ENCODE measurements at regions not wholly inside any gene's neighbourhood (a gene's known extent, or its start where the extent isn't known, plus 50 kb on each side); places are given as distances from the start of the nearest gene placed in this dataset.

- no peaks in the 10 kb centered on the region for H3K9me3 ChIP-seq (ENCODE audit: insufficient read depth, low read length, severe bottlenecking)
- H3K27me3 ChIP-seq (ENCODE audit: insufficient read depth, low read length, poor library complexity) = peaks cover 3% of the 10 kb centered on the region
- no peak for ATAC-seq (ENCODE audit: insufficient read depth, low read depth)
- H3K36me3 ChIP-seq (ENCODE audit: insufficient read depth, low read length) = no peaks in the 10 kb centered on the region
- TF ChIP-seq EZH2 (IDR thresholded peaks at IDR 0.05; ENCODE audit: borderline replicate concordance, low read depth, low read length, severe bottlenecking) = no peak
- H3K27ac ChIP-seq (ENCODE audit: low read length) = no peak overlapping the region
- no peaks in the 10 kb centered on the region for H3K4me1 ChIP-seq (ENCODE audit: insufficient read depth, low read length)
- H4K20me1 ChIP-seq (ENCODE audit: insufficient read depth, low read length) = no peaks in the 10 kb centered on the region
- no peaks in the 10 kb centered on the region for H3K79me2 ChIP-seq (ENCODE audit: insufficient read depth, low read length)
- no peak overlapping the region for H2AFZ ChIP-seq (ENCODE audit: low read depth, low read length)
- no peak overlapping the region for H3K4me3 ChIP-seq (ENCODE audit: low read depth in 1 of 2, low read length in 2 of 2)
- no peak overlapping the region for H3K4me2 ChIP-seq (ENCODE audit: insufficient read depth, low read length)
- no peak overlapping the region for H3K9ac ChIP-seq (ENCODE audit: low read depth, low read length)
- no peak for DNase-seq
Observed at GRCh38 chr11:113531083-113531482, 55.9 kb upstream of the DRD2 start.

GRCh38 chr11:113529606-113530005, 54.4 kb upstream of the DRD2 start:
- Histone ChIP-seq H3K4me1 (ENCODE audit: insufficient read depth, low read length) (no peaks in the 10 kb centered on the region), H3K27ac (ENCODE audit: low read length) (no peak overlapping the region), H3K4me3 (ENCODE audit: low read depth in 1 of 2, low read length in 2 of 2) (no peak overlapping the region), H3K36me3 (ENCODE audit: insufficient read depth, low read length) (no peaks in the 10 kb centered on the region), H3K9ac (ENCODE audit: low read depth, low read length) (no peak overlapping the region), H3K9me3 (ENCODE audit: insufficient read depth, low read length, severe bottlenecking) (no peaks in the 10 kb centered on the region), H4K20me1 (ENCODE audit: insufficient read depth, low read length) (no peaks in the 10 kb centered on the region), H3K79me2 (ENCODE audit: insufficient read depth, low read length) (no peaks in the 10 kb centered on the region), H3K4me2 (ENCODE audit: insufficient read depth, low read length) (no peak overlapping the region), H3K27me3 (ENCODE audit: insufficient read depth, low read length, poor library complexity) (peaks cover 3% of the 10 kb centered on the region), H2AFZ (ENCODE audit: low read depth, low read length) (no peak overlapping the region)
- no peak for TF ChIP-seq EZH2 (IDR thresholded peaks at IDR 0.05; ENCODE audit: borderline replicate concordance, low read depth, low read length, severe bottlenecking)
- no peak for TF ChIP-seq CTCF (IDR thresholded peaks at IDR 0.05; ENCODE audit: borderline replicate concordance, extremely low read depth, low read length, poor library complexity, severe bottlenecking)
- no peak for DNase-seq
- ATAC-seq (ENCODE audit: insufficient read depth, low read depth) = no peak

- TF ChIP-seq CTCF (IDR thresholded peaks at IDR 0.05; ENCODE audit: borderline replicate concordance, extremely low read depth, low read length, poor library complexity, severe bottlenecking) (no peak), EZH2 (IDR thresholded peaks at IDR 0.05; ENCODE audit: borderline replicate concordance, low read depth, low read length, severe bottlenecking) (no peak)
- no peak overlapping the region for H2AFZ ChIP-seq (ENCODE audit: low read depth, low read length)
- peaks cover 3% of the 10 kb centered on the region for H3K27me3 ChIP-seq (ENCODE audit: insufficient read depth, low read length, poor library complexity)
- no peaks in the 10 kb centered on the region for H4K20me1 ChIP-seq (ENCODE audit: insufficient read depth, low read length)
- no peaks in the 10 kb centered on the region for H3K9me3 ChIP-seq (ENCODE audit: insufficient read depth, low read length, severe bottlenecking)
- H3K4me3 ChIP-seq (ENCODE audit: low read depth in 1 of 2, low read length in 2 of 2) = no peak overlapping the region
- H3K36me3 ChIP-seq (ENCODE audit: insufficient read depth, low read length) = no peaks in the 10 kb centered on the region
- DNase-seq = no peak
- no peak for ATAC-seq (ENCODE audit: insufficient read depth, low read depth)
- no peak overlapping the region for H3K4me2 ChIP-seq (ENCODE audit: insufficient read depth, low read length)
- no peak overlapping the region for H3K27ac ChIP-seq (ENCODE audit: low read length)
- no peaks in the 10 kb centered on the region for H3K4me1 ChIP-seq (ENCODE audit: insufficient read depth, low read length)
- H3K79me2 ChIP-seq (ENCODE audit: insufficient read depth, low read length) = no peaks in the 10 kb centered on the region
- H3K9ac ChIP-seq (ENCODE audit: low read depth, low read length) = no peak overlapping the region
Observed at GRCh38 chr11:113528982-113529381, 53.8 kb upstream of the DRD2 start.

- H4K20me1 ChIP-seq (ENCODE audit: insufficient read depth, low read length) = no peaks in the 10 kb centered on the region
- no peaks in the 10 kb centered on the region for H3K9me3 ChIP-seq (ENCODE audit: insufficient read depth, low read length, severe bottlenecking)
- H2AFZ ChIP-seq (ENCODE audit: low read depth, low read length) = no peak overlapping the region
- no peak overlapping the region for H3K4me2 ChIP-seq (ENCODE audit: insufficient read depth, low read length)
- H3K36me3 ChIP-seq (ENCODE audit: insufficient read depth, low read length) = no peaks in the 10 kb centered on the region
- H3K4me1 ChIP-seq (ENCODE audit: insufficient read depth, low read length) = no peaks in the 10 kb centered on the region
- H3K79me2 ChIP-seq (ENCODE audit: insufficient read depth, low read length) = no peaks in the 10 kb centered on the region
- ATAC-seq (ENCODE audit: insufficient read depth, low read depth) (no peak), DNase-seq (no peak)
- TF ChIP-seq EZH2 (IDR thresholded peaks at IDR 0.05; ENCODE audit: borderline replicate concordance, low read depth, low read length, severe bottlenecking) (no peak), CTCF (IDR thresholded peaks at IDR 0.05; ENCODE audit: borderline replicate concordance, extremely low read depth, low read length, poor library complexity, severe bottlenecking) (no peak)
- no peak overlapping the region for H3K27ac ChIP-seq (ENCODE audit: low read length)
- H3K27me3 ChIP-seq (ENCODE audit: insufficient read depth, low read length, poor library complexity) = peaks cover 3% of the 10 kb centered on the region
- no peak overlapping the region for H3K9ac ChIP-seq (ENCODE audit: low read depth, low read length)
- no peak overlapping the region for H3K4me3 ChIP-seq (ENCODE audit: low read depth in 1 of 2, low read length in 2 of 2)
Observed at GRCh38 chr11:113526521-113526920, 51.3 kb upstream of the DRD2 start.

Data from DND-41 (cell line).